Hepatocyte (in vitro differentiated cells): ENCODE measurements at regions not wholly inside any gene's neighbourhood (a gene's known extent, or its start where the extent isn't known, plus 50 kb on each side); places are given as distances from the start of the nearest gene placed in this dataset.

Source experiments
- EZH2 ChIP-seq: fragments of 200-600 bp; sonication (generic); IDR thresholded peaks from 2 replicates; pipeline ENCODE4 v1.6.1; 2016; ENCODE audit warnings: antibody characterized with exemption, mild to moderate bottlenecking, borderline replicate concordance
- EZH2phosphoT487 ChIP-seq: fragments of 200-600 bp; sonication (generic); IDR thresholded peaks from one replicate; pipeline ENCODE4 v1.6.1; 2018; ENCODE audit warnings: antibody characterized with exemption, mild to moderate bottlenecking, low read depth, moderate library complexity; ENCODE audit not compliant: unreplicated experiment, severe bottlenecking
- TF ChIP-seq, protein P1 (sequence below): fragments of 200-600 bp; sonication (generic); IDR thresholded peaks from 2 replicates; pipeline ENCODE4 v1.5.1; 2016; ENCODE audit warnings: antibody characterized with exemption, mild to moderate bottlenecking; ENCODE audit not compliant: poor library complexity

- TF ChIP-seq, protein P1, sequence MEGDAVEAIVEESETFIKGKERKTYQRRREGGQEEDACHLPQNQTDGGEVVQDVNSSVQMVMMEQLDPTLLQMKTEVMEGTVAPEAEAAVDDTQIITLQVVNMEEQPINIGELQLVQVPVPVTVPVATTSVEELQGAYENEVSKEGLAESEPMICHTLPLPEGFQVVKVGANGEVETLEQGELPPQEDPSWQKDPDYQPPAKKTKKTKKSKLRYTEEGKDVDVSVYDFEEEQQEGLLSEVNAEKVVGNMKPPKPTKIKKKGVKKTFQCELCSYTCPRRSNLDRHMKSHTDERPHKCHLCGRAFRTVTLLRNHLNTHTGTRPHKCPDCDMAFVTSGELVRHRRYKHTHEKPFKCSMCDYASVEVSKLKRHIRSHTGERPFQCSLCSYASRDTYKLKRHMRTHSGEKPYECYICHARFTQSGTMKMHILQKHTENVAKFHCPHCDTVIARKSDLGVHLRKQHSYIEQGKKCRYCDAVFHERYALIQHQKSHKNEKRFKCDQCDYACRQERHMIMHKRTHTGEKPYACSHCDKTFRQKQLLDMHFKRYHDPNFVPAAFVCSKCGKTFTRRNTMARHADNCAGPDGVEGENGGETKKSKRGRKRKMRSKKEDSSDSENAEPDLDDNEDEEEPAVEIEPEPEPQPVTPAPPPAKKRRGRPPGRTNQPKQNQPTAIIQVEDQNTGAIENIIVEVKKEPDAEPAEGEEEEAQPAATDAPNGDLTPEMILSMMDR, result no peak
- TF ChIP-seq EZH2phosphoT487 (no peak), EZH2 (no peak)
These were observed 483.5 kb upstream of the SALL3 start for GRCh38 chr18:78496079-78496478.
